HG02885 (cell line): ENCODE measurements at regions not wholly inside any gene's neighbourhood (a gene's known extent, or its start where the extent isn't known, plus 50 kb on each side); places are given as distances from the start of the nearest gene placed in this dataset.
A peak's percentile ranks its signal among the peaks of the same experiment; 100 is the strongest.

Experiments
- ATAC-seq: cut with Tn5 transposase; IDR thresholded peaks from one replicate; pipeline ENCODE4 v1.9.1; 2021; ENCODE audit warnings: mild to moderate bottlenecking; ENCODE audit not compliant: unreplicated experiment, poor library complexity

GRCh38 chr12:100737168-100737567 lies 57.4 kb upstream of the ANO4 start:
- ATAC-seq: no peak

GRCh38 chr12:100738086-100738485 lies 56.5 kb upstream of the ANO4 start:
- no peak for ATAC-seq

- peak; percentile 47 for ATAC-seq
These were observed 53.4 kb upstream of the ANO4 start for GRCh38 chr12:100741084-100741711.

- ATAC-seq: no peak
These were observed 51.5 kb upstream of the ANO4 start for GRCh38 chr12:100743060-100743459.
